Islet precursor cell (in vitro differentiated cells): ENCODE measurements at regions not wholly inside any gene's neighbourhood (a gene's known extent, or its start where the extent isn't known, plus 50 kb on each side); places are given as distances from the start of the nearest gene placed in this dataset.

Experiments used
- DNase-seq: peaks from one replicate; pipeline ENCODE4 v3.0.0-alpha.2; 2018

GRCh38 chr12:93106910-93107309, 177.8 kb upstream of the EEA1 start:
- DNase-seq = no peak

GRCh38 chr12:93107514-93108312, 178.6 kb upstream of the EEA1 start:
- DNase-seq = no peak

- no peak for DNase-seq
Measured at GRCh38 chr12:93108985-93109384, 179.9 kb upstream of the EEA1 start.

GRCh38 chr12:93109551-93110203, 180.6 kb upstream of the EEA1 start:
- no peak for DNase-seq

- no peak for DNase-seq
Measured at GRCh38 chr12:93111773-93112172, 182.7 kb upstream of the EEA1 start.

GRCh38 chr12:93113317-93114006, 184.4 kb upstream of the EEA1 start:
- peak; percentile 83 for DNase-seq

GRCh38 chr12:93115198-93115601, 186.1 kb upstream of the EEA1 start:
- DNase-seq = no peak

GRCh38 chr12:93115646-93116045, 186.6 kb upstream of the EEA1 start:
- DNase-seq = no peak

- no peak for DNase-seq
Measured at GRCh38 chr12:93116632-93117031, 187.5 kb upstream of the EEA1 start.

GRCh38 chr12:93121729-93122488, 192.8 kb upstream of the EEA1 start:
- no peak for DNase-seq

GRCh38 chr12:93122569-93123091, 193.5 kb upstream of the EEA1 start:
- peak; percentile 72 for DNase-seq

GRCh38 chr12:93125126-93125525, 196.0 kb upstream of the EEA1 start:
- no peak for DNase-seq

- DNase-seq = no peak
Measured at GRCh38 chr12:93126069-93126474, 197.0 kb upstream of the EEA1 start.

GRCh38 chr12:93127107-93127560, 198.0 kb upstream of the EEA1 start:
- no peak for DNase-seq

- peak; percentile 87 for DNase-seq
Measured at GRCh38 chr12:93127582-93128331, 198.7 kb upstream of the EEA1 start.

- no peak for DNase-seq
Measured at GRCh38 chr12:93128332-93128707, 199.2 kb upstream of the EEA1 start.

GRCh38 chr12:93130366-93131054, 201.4 kb upstream of the EEA1 start:
- DNase-seq = no peak

GRCh38 chr12:93133361-93133760, 204.3 kb upstream of the EEA1 start:
- DNase-seq = no peak

GRCh38 chr12:93134175-93134890, 205.2 kb upstream of the EEA1 start:
- DNase-seq = no peak

- DNase-seq = no peak
Measured at GRCh38 chr12:93134893-93135285, 205.8 kb upstream of the EEA1 start.
